HG03196 (cell line): ENCODE measurements at regions not wholly inside any gene's neighbourhood (a gene's known extent, or its start where the extent isn't known, plus 50 kb on each side); places are given as distances from the start of the nearest gene placed in this dataset.

Source experiments
- ATAC-seq: cut with Tn5 transposase; IDR thresholded peaks from one replicate; pipeline ENCODE4 v1.9.1; 2021; ENCODE audit not compliant: unreplicated experiment

DNA sequence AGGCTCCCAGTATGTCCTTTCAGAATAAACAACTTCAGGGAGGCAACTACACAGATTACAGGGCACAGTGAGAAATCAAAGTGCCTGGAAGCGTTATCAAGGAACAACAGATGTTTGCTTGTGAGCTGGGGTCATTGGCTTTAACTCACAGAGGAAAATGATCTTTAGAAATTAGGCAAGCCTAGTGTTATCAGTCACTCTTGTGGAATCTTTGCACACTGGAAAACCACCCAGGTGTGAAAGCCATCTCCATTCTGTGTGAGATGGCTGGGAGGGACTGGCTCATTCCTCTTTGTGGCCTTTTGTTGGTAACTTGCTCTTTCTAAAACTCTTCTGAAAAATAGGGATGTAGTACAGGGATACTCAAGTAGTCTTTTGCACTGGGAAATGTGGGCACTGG, 716.0 kb downstream of the XPNPEP1 start:
- no peak for ATAC-seq

DNA sequence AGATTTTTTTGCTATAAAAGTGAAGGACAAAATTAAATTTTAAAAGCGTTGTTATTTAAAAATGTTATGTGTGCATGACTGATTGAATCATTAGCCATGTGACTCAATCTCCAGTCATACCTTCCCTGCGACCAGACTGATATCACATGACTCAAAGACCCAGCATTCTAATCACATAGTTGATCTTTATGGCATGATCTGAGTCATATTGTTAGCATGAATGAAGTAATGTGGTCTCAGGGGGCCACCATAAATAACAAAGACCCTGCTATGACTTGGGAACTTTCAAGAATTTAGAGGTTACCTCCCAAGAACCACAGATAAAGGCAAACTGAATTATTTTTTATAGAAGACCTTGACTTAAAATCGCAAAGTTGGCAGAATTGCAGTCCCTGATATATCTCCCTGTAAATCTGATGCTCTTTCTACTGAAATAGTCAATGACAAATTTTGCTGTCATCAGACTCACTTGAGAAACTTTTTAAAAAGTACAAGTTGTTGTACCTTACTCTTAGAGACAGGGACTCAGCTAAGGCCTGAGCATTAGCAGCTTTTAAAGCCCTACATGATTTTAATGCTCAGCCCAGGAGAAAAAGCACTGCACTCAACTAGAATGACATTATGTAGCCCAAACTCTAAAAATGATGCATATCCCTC, 717.3 kb downstream of the XPNPEP1 start:
- no peak for ATAC-seq

GRCh38 chr10:109203646-109204353, 719.5 kb downstream of the XPNPEP1 start:
- no peak for ATAC-seq

GRCh38 chr10:109202111-109202510, 721.2 kb downstream of the XPNPEP1 start:
- no peak for ATAC-seq

GRCh38 chr10:109200646-109201045, 722.7 kb downstream of the XPNPEP1 start:
- no peak for ATAC-seq

- ATAC-seq = no peak
These were observed 731.5 kb downstream of the XPNPEP1 start for GRCh38 chr10:109191823-109192222.

DNA sequence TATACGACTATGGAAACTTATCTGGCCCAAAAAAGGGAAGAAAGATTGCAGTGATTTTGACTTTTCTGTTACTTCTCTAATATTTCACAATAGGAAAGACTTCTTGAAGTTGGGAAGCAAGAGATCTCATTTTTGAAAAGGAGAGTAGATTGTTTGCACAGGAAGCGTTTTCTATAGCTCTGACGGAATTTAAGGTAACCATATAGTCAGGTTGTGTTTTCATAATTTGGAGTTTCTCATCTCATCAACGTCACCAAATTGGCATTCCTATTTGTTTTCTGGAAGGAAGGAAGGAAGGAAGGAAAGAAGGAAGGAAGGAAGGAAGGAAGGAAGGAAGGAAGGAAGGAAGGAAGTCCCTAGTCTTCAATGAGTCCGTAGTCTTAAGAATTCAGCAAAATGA, 732.0 kb downstream of the XPNPEP1 start:
- no peak for ATAC-seq

DNA sequence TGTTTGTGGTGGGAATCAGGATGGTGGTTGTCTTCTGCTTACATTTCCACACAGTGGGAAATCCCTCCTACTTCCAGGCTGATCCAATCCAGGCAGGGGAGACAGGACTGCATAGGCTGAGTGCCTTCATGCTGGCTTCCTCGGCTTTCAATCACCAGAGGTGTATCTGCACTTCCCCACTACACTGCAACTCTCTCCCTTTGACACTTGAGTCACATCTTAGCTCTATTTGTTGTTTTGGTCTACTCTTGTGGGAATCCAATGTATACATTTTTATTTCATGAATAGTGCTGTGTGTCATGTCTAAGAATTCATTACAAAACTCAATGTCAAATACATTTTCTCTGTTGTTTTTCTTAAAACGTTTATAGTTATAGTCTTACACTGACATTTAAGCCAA, 735.6 kb downstream of the XPNPEP1 start:
- no peak for ATAC-seq

GRCh38 chr10:109183366-109183765, 739.9 kb downstream of the XPNPEP1 start:
- ATAC-seq = no peak

DNA sequence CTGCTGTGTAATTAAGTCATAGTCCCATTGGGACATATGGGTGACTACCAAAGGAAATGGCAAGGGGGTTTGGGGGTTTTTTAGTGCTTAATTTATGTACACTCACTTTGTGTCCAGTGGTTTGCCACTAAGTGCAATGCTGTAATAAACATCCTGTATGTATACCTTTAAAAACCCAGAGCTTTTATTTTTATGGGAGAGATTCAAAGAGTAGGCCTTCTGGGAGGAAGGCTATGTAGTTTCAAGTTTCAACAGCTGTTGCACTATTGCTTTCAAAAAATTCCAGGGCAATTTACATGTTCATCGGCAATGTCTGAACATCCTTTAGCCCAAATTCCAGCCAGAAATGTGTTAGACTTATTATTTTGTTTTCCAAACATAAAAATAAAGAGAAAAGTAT, 744.7 kb downstream of the XPNPEP1 start:
- no peak for ATAC-seq

GRCh38 chr10:109174526-109174925, 748.8 kb downstream of the XPNPEP1 start:
- no peak for ATAC-seq

GRCh38 chr10:109173937-109174336, 749.4 kb downstream of the XPNPEP1 start:
- ATAC-seq = no peak

GRCh38 chr10:109173121-109173520, 750.2 kb downstream of the XPNPEP1 start:
- ATAC-seq = no peak

DNA sequence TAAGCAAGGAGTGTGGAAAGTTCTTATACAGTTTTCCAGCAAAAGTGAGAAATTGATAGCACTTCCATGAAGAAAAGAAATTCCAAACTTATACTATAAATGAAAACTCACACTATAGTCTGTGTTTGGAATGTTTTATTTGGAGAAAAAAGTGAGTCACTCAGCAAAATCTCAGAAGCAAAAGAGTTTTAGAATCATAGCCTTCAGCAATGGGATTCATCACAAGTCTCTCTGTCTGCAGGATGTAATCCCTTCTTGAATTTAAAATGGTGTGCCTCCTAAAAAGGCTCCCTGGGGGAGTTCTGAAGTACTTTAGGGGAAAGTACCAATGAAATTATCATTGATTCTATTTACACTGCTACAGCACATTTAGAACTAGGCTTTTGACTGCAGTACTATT, 756.4 kb downstream of the XPNPEP1 start:
- no peak for ATAC-seq

DNA sequence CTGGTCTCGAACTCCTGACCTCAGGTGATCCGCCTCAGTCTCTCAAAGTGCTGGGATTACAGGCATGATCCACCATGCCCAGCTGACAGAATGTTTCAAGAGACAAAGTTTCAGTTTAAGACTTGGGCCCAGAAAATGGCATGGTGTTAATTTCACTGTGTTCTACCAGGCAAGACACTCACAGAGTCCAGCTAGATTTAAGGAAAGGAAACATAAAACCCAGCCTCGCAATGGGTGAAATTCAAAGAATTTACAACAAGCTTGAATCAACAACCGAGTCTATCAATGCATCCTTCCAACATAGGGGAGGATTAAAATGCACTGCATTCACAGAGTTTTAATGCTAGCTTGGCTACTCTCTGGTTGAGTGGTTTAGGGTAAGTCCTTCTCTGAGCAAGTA, 764.0 kb downstream of the XPNPEP1 start:
- no peak for ATAC-seq

DNA sequence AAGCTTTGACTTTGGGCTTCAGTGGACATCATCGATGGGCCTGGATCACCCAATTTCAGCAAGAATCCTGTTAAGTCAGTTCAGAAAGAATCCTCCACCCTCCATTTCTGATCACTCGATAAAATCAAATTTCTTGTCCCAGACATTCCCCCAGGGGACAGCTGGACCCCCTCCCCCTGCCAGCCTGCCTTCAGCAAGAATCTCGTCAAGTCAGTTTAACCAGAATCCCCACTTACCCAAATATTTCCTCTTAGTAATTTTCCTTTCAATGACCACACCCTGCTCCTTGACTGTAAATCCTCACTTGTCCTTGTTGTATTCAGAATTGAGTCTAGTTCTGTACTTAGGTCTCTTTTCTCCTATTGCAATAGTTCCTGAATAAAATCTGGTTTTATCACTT, 766.9 kb downstream of the XPNPEP1 start:
- ATAC-seq = no peak

DNA sequence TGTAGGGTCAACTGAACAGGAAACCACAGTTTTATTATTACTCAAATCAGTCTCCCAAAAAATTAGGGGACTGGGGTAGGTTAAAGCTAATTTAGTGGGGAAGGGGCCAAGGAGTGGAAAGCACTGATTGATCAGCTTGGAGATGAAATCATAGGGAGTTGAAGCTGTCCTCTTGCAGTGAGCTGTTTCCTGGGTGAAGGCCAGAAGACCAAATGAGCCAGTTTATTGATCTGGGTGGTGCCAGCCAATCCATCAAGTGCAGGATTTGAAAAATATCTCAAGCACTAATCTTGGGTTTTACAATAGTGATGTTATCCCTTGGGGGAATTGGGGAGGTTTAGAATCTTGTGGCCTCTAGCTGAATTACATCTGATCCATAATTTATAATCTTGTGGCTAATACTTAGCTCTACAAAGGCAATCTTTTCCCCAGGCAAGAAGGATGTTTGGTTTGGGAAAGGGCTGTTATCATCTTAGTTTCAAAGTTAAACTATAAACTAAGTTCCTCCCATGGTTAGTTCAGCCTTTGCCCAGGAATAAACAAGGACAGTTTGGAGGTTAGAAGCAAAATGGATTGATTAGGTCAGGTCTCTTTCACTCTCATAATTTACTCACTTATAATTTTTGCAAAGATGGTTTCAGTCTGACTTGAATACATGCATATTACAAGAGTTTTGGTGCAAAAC, 773.5 kb downstream of the XPNPEP1 start:
- no peak for ATAC-seq

- no peak for ATAC-seq
These were observed 795.9 kb downstream of the XPNPEP1 start for GRCh38 chr10:109127363-109127762.

DNA sequence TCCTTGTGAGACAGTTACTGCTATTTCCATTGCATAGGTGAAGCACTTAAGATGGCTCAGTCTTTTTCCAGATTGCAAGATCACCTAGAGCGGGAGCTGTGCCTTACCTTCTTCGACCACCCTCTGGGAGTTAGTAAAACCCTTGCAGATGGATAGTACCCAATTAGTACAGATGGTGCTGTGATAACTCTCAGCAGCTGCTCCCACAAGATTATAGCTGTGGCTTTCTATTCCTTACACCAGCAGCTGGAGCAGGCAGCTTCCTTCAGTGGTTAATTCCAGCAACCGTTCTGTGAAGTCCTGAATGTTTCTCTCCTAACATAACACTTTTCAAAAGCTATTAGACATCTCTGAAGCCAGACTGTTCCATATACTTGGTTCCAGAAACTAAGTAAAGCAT, 796.8 kb downstream of the XPNPEP1 start:
- no peak for ATAC-seq

DNA sequence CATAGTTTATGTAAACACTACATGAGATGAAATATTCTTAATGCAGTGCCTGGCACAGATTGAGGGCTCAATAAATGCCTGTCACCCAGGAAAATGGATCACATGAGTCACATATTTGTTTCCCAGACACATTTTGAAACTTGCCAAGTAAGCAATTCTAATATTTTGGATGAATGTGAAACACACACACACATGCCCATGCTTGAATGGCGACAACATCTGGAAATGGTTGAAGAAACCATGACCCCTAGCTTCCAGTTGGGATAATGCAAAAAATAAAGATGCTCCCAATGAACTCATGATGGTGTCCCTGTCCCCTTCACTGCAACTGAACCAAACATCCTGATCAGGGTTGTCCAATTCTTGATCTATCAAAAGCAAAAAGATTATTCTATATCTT, 797.3 kb downstream of the XPNPEP1 start:
- ATAC-seq = no peak

GRCh38 chr10:109115179-109115578, 808.1 kb downstream of the XPNPEP1 start:
- ATAC-seq = no peak

DNA sequence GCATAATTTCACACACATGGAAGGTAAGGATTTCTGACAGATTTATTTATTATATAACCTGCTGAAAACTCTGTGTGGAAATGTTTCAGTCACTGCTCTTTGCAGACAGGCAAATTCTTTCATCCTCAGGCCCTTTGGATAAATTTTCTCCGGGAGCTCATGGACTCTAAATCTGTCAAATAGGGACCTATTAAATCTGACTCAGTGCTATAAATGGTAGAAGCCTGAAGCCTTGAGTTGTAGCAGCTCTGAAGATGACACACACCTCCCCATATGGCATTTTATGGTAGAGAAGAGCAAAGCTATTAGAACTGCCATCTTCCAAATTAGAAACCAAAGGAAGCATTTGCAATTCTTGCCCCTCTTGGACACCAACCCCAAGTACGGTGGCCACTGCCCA, 808.7 kb downstream of the XPNPEP1 start:
- no peak for ATAC-seq
